ENCODE measurements at regions not wholly inside any gene's neighbourhood (a gene's known extent, or its start where the extent isn't known, plus 50 kb on each side); places are given as distances from the start of the nearest gene placed in this dataset.
A peak's percentile ranks its signal among the peaks of the same experiment; 100 is the strongest.
"Not testable (repeated sequence)": the region's sequence is repeated elsewhere in the genome, so short reads cannot be mapped to it uniquely, and the experiment has no call there.

DNA sequence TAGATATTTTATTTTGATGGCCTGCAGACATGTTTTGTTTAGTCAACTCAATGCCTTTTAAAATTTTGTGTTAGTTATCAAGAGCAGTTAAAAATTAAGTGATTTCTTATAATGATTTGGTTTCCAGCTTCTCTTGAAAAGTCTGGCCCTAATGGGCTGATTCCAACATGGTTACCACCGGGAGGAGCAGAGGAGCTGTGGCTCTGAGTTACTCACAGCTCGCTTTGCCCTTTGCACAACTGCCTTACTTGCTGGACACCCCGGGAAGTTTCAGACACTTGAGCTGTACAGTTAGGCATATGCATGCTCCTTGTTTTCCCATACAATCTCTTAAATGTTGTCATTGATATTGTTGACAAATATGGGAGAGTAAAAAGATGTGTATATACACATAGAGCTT is 173.1 kb upstream of the MMS22L start:
- no peak for DNase-seq (ENCODE audit: low spot score)

DNA sequence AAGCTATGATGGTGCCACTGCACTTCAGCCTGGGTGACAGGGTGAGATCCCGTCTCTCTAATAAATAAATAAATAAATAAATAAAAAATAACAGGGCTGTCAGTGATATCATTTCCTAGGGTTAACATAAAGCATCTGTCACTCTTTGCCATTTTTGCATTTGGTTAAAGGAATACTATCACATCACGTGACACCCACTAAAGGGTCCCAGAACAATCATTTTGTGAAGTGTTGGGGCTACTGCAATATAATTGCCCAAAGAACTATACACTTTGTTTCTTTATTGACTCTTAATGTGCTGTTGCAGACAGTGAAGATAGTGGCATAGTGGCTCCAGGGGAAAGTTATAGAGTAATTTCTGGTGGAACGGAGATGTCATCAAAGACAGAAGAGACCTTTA is 176.5 kb upstream of the MMS22L start:
- DNase-seq (ENCODE audit: low spot score) = no peak

GRCh38 chr6:97459986-97460385 is 177.0 kb upstream of the MMS22L start:
- no peak for DNase-seq (ENCODE audit: low spot score)

- no peak for DNase-seq (ENCODE audit: low spot score)
Observed at GRCh38 chr6:97460394-97461080, 177.5 kb upstream of the MMS22L start.

DNA sequence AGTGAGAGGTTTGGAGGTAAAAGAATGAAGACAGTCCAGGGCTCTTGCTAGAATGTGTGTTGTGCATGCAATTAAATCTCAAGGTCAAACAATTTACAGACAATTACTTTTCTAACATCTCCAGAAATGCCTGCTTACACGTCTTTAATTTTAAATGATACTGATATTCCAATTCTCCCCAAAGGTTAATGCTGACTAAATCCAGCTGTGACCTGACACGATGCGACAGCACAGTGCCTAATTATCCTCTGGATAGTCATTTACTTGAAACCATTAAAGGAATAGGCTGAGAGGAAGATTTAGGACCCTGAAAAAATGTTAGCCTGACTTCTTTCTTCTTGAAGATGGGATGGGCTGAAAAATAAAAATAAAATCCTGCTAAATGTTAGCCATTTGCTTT is 178.2 kb upstream of the MMS22L start:
- no peak for DNase-seq (ENCODE audit: low spot score)

DNA sequence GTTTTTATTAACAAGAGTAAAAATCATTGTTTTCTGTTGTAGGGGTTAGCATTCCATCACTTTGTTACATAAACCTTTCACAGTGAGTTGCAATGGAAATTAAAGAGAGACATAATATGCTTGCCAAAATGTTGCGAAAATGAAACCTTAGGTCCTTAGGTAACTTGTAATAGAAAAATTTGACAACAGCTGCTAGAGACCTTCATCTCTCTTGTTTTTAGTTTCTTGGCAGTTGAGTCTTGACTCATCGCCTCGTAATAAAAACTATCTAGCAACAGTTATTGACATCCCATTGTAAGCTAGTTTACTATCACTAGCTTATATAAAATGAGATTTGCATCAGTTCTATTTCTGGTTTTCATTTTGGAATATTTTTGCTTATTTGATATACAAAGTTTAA is 179.0 kb upstream of the MMS22L start:
- DNase-seq (ENCODE audit: low spot score) = no peak

DNA sequence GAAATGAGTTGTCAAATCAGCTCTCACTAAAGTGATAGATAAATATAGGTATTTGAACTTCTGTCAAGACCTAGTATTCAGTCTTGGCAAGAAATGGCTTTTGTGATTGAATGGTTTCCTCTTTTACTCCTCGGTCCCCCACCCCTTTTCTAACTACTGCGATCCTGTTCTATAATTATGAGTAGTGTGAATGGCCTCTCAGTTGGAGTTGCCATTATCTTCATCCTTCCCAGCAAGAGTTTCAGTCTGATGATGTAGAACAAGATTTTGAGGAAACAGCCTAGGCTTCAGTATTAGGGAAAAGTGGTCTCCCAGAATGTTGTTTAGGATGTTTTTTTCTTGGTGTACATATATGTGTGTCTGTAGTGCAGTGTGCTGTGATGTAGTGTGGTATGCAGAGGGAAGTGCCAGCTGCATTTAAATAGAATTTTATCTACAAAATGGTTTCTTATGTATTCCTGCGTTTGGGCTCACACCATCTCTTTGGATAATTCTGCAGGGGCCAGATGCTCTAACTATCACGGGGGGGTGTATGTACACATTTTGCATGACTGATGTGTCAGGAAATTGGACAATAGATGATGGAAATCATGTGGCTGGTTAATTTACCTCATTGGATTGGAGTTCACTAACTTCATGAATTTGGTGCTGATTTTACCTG is 180.1 kb upstream of the MMS22L start:
- DNase-seq (ENCODE audit: low spot score) = no peak

DNA sequence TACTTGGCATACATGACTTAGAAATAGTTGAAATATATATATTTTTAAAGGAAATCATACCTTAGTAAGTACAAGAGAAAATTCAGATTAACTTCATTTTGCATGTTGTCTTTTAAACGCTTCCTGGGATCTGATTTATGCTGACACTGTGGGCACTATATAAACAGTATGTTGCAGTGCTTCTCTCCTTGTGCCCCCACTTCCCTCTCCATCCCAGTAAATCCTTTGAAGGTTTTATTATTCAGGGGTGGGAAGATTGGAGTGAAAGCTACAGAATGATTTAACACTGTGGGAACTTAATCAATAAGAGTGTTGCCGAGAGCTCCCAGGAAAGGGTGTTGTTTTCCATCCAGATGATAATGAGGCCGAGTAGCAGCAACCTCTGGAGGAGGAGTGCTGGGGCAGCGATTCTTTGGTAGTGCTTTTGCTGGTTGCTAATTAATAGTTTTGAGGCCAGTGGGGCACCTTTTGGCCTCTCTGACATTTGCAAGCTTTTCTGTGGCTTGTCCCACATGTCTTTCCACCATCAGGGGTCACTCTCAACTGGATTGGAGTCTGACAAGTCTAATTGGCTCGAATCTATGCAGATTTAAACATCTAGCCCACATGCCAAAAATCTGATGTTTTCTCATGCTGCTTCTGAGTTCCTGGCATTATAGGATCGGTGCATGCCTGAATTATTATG is 183.0 kb upstream of the MMS22L start:
- no peak for DNase-seq (ENCODE audit: low spot score)

DNA sequence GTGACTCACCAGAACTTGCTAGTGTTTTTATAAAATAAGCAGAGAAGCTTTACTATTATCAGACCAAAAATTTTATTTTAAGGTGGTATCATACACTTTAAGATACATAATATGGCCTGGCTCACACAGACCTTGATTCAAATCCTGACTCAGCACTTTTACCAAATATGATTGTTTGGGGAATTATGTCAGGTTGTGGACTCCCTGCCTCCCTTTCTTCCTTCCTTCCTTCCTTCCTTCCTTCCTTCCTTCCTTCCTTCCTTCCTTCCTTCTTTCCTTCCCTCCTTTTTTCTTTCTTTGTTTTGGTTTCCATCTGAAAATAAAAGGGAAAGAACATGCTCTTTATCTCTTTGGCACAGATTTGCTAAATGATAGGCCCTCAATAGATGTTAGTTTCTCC is 186.0 kb upstream of the MMS22L start:
- DNase-seq (ENCODE audit: low spot score) = no peak

GRCh38 chr6:97469451-97469850 is 186.4 kb upstream of the MMS22L start:
- no peak for DNase-seq (ENCODE audit: low spot score)

GRCh38 chr6:97470322-97470721 is 187.3 kb upstream of the MMS22L start:
- DNase-seq (ENCODE audit: low spot score) = no peak

- no peak for DNase-seq (ENCODE audit: low spot score)
Observed at GRCh38 chr6:97473979-97474378, 191.0 kb upstream of the MMS22L start.

DNA sequence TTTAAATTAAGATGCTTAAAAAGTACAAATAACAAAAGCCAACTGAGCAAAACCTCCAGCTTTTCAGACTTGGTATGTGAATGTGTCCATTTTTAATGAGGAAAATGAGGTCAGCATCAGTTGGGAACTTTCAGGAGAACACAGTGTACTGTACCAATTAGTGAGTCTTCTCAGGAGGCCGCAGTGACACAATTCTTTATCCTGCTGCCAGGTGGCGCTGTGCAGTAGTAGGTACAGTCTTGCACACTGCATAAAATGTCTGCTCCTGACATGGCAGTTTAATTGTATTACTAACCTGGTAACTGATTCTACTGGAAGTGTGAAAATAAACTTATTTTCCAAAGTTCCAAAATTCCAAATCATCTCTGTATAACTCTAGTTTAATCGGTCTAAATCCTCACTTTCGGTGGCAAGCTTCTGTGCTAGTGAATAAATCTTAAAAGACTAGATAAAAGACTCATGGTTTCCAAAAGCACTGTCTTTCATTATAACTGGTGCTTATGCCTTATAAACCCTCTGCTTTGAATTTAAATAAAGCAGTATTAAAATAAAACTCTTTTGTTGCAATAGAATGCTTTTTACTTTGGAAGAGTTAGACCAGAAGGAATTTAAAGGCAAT is 214.8 kb upstream of the MMS22L start:
- peak; percentile 74 for DNase-seq (ENCODE audit: low spot score)

GRCh38 chr6:97501853-97502252 is 218.8 kb upstream of the MMS22L start:
- DNase-seq (ENCODE audit: low spot score) = no peak

DNA sequence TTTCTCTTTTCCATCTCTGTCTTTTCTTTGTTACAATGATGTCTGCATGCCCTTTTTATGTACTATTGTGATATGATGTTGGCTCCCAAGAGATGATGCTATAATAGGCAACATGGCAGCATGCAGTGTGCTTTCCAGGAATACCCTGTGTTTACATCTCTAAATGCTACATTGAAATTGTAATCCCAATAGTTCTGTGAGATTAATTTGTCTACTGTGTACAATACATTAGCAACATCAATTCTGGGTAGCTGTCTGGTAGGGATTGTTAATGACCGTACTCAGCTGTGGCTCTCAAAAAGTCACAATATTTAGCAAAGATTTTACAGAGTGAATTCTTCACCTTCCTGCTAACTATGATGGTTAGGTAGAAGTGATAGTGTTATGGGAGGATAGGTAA is 225.6 kb upstream of the MMS22L start:
- no peak for DNase-seq (ENCODE audit: low spot score)

DNA sequence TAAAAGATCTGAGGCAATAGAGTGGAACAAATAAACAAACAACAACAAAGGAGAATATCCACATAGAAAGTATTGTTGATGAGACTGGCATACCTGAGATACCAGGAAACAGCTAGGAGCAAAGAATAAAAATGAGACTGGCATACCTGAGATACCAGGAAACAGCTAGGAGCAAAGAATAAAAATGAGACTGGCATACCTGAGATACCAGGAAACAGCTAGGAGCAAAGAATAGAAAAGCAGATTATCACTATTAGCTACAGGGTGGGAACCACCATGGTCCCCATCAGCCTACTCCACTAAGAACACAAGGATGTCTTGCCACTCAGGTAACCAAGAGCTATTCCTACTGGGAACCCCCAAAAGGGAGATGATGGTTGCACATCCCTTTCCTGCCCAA is 230.2 kb upstream of the MMS22L start:
- not testable (repeated sequence) for DNase-seq (ENCODE audit: low spot score)

DNA sequence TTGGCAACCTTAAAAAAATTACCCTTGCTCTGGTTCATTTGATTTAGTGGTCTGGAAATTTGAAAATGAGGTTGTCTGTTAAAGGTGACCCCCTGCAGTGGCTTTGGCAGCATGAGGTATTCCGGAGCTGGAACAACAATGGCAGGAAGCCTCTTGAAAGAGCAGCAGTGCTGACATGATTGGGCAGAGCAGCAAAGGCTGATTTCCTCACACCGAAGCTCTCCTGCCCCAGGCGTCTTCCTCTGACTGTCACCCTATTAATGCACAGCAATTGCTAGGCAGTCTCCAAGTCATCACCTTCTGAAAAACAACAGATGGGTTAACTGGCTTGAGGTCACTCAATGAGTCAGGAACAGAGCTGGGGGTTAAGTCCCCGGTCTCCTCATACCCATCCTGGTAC is 241.8 kb upstream of the MMS22L start:
- no peak for DNase-seq (ENCODE audit: low spot score)

DNA sequence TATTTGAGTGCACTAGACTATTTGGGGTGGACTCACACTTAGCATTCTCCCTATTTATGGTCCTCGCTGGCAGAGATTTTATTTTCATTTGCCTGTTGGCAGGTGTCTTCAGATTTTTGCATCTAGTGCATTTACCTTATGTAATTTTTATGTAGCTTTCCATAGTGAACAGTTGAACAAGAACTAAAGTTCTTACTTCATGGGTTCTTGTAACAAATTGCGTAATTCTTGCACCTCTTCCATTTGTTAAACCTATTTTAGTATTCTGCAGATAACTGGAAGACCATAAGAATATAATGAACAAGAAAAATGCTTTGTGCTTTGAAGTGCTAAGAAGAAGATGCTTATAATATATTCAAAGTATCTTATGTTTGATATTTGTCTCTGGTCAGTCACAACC is 252.8 kb upstream of the MMS22L start:
- no peak for DNase-seq (ENCODE audit: low spot score)

- DNase-seq (ENCODE audit: low spot score) = no peak
Observed at GRCh38 chr6:97548354-97548753, 265.3 kb upstream of the MMS22L start.

DNA sequence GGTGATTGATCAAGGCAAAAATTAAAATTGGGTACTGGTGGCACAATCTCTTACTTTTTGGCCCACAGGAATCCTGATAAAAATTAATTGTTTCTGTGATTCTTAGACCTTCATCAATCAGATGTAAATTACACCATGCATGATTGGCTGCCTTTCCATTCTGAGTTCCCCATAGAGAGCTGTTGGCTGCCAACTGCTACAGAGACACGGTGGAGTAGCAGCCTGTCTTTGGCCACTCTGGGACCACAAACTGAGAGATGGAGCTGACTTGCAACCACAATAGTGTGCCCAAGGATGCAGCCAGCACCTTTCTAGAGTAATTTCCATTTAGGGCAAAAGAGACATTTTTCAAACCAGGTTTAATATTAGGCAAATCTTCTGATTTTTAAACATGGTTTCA is 274.3 kb upstream of the MMS22L start:
- DNase-seq (ENCODE audit: low spot score) = no peak

DNA sequence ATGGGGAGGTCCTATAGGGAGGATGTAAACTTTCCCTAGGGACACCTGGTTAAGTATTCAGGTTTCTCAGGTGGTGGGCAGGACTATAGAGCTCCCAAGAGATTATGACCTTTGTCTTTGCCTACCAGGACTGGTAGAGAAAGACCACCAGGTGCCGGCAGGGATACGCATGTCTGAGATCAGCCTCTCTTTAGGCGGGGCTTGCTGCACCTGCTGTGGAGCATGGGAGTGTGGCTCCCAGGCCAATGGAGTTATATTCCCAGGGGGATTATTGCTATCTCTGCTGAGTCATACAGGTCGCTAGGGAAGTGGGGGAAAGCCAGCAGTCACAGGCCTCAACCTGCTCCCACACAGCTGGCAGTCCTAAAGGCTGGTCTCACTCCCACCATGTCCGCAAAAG is 280.5 kb upstream of the MMS22L start:
- no peak for DNase-seq (ENCODE audit: low spot score)

GRCh38 chr6:97572943-97573342 is 289.9 kb upstream of the MMS22L start:
- no peak for DNase-seq (ENCODE audit: low spot score)

- DNase-seq (ENCODE audit: low spot score) = no peak
Observed at GRCh38 chr6:97586344-97586743, 303.3 kb upstream of the MMS22L start.
